ENCODE measurements at regions not wholly inside any gene's neighbourhood (a gene's known extent, or its start where the extent isn't known, plus 50 kb on each side); places are given as distances from the start of the nearest gene placed in this dataset.

DNA sequence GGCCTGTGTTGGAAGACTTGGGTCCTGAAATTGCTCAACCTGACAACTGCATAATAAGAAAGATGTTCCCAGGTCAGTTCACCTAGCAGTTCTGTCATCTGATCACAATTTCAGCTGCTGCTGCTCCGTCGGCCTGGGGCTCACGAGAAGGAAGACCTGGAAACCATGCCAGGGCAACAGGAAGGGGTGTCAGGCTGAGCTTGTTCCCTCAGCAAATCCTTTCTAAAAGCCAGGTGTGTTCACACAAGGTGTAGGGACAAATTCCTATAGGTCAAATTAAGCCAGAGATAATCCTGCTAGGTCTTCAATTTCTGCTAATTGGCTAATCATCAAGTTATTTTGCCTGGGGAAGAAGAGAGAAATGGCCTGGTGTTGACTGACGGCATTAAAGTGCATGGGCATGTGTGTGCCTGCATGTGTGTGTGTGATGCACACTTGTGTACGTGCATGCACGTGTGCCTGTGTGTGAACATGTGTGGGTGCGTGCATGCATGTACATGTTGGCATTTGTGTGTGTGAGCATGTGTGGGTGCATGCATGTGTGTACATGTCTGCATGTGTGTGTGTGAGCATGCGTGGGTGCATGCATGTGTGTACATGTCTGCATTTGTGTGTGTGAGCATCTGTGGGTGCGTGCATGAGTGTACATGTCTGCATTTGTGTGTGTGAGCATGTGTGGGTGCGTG, 178.6 kb downstream of the TMEM18 start:
- no peaks in the 10 kb centered on the region for H3K4me1 ChIP-seq (ENCODE audit: insufficient read depth)
- no peak for DNase-seq (ENCODE audit: extremely low spot score)
- WGBS: 84% methylated on average over 10 of the region's 10 CpGs

DNA sequence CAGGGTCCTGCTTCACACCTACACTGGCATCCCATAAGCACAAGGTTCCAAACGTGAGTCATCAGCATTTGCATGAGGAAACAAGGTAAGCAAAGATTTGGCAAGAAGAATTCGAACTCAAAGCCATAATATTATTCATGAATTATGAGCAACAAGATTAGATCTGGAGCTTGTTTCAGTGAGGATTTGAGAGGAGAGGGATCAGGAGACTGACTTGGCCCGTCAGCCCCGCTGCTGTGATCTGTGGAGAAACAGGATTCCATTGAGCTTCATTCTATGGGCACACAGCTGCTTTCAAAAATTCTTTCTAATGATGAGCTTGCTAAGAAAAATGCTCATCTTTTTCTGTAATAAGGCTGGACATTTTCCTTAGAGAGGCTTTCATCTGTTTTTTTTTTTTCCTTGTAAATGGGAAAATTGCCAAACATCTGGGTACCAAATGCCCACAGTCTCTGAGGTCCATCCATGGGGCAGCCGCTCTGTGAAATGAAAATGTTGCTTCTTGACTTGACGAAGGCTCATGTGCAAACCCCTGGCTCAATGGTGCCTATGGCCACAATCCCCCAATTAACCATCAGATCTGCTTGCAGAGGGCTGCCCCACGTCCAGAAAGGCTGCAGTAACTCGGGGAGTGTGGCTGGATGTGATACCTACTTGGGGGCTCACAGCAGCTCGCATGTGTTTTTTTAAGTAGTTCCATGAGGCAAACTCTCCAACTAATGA, 179.3 kb downstream of the TMEM18 start:
- no peak for DNase-seq (ENCODE audit: extremely low spot score)
- no peak overlapping the region for H3K27ac ChIP-seq (ENCODE audit: low read depth)
- H3K4me1 ChIP-seq (ENCODE audit: insufficient read depth): no peaks in the 10 kb centered on the region
- no peaks in the 10 kb centered on the region for H3K36me3 ChIP-seq (ENCODE audit: insufficient read depth)
- 66% methylated on average over 9 of the region's 9 CpGs for WGBS
- H3K4me3 ChIP-seq (ENCODE audit: low read depth, low read length): no peak overlapping the region

More for the DNA sequence above, 178.6 kb downstream of the TMEM18 start:
- no peak overlapping the region for H3K27ac ChIP-seq (ENCODE audit: low read depth)
- no peaks in the 10 kb centered on the region for H3K36me3 ChIP-seq (ENCODE audit: insufficient read depth)
- H3K4me3 ChIP-seq (ENCODE audit: low read depth, low read length): no peak overlapping the region

DNA sequence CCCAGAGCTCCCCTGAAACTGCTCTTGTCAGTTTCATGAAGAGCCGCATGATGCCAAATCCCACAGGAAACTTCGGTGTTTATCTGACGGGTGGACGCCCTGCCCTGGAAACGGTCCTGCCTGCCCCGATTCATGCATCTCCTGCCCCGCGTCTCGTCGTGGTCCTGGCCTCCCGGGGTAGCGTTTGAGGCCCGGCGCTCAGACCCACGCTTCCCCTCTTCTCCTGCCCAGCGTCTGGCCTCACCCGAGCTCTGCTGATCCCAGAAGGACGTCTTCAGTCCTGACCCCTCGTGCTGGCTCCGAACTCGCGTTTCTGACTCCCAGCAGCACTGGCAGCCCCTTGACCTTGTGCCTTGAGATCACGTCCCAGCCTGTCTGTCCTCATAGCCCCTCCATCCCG, 180.5 kb downstream of the TMEM18 start:
- Histone ChIP-seq H3K4me1 (ENCODE audit: insufficient read depth) (no peaks in the 10 kb centered on the region), H3K36me3 (ENCODE audit: insufficient read depth) (no peaks in the 10 kb centered on the region), H3K4me3 (ENCODE audit: low read depth, low read length) (no peak overlapping the region), H3K27ac (ENCODE audit: low read depth) (no peak overlapping the region)
- DNase-seq (ENCODE audit: extremely low spot score): no peak
- WGBS: 77% methylated on average over 24 of the region's 24 CpGs

DNA sequence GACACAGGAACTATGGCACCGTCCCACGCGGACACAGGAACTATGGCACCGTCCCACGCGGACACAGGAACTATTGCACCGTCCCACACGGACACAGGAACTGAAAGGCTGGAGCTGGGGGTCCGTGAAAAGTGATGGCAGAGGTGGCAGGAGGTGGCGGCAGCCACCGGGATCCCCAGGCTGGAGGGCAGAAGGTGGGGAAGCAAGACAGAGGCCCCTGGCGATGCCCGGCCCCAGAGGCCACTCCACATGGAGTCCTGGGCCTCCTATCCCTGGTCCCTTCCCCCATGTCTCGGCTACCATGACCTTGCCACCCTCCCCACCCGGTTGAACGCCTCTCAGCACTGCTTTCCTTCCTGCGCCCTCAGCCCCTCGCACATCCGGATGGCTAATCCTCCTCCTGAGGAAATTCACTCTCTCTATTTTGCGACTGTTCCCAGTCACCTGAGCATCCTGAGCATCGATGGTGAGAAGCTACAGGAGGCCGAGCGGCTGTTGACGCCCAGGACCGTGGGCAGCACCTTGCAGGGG, 181.4 kb downstream of the TMEM18 start:
- Histone ChIP-seq H3K36me3 (ENCODE audit: insufficient read depth) (no peaks in the 10 kb centered on the region), H3K27ac (ENCODE audit: low read depth) (no peak overlapping the region), H3K4me1 (ENCODE audit: insufficient read depth) (no peaks in the 10 kb centered on the region), H3K4me3 (ENCODE audit: low read depth, low read length) (no peak overlapping the region)
- 87% methylated on average over 25 of the region's 25 CpGs for WGBS
- DNase-seq (ENCODE audit: extremely low spot score): no peak

DNA sequence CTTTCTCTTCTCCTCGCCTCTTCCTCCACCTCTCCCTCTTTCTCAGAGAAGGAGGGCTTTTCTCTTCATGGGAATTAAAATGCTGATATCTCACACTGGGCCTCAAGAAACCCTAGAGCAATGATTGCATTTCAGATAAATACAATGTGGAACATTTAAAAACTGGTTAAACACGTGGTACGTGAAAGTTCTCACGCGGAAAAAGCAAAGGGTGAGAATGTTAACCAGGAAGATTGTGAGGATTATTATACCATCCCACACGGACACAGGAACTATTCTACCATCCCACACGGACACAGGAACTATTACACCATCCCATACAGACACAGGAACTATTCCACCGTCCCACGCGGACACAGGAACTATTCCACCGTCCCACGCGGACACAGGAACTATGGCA, 182.4 kb downstream of the TMEM18 start:
- 85% methylated on average over 13 of the region's 13 CpGs for WGBS
- no peak overlapping the region for H3K27ac ChIP-seq (ENCODE audit: low read depth)
- no peaks in the 10 kb centered on the region for H3K4me1 ChIP-seq (ENCODE audit: insufficient read depth)
- DNase-seq (ENCODE audit: extremely low spot score): no peak
- H3K36me3 ChIP-seq (ENCODE audit: insufficient read depth): no peaks in the 10 kb centered on the region
- no peak overlapping the region for H3K4me3 ChIP-seq (ENCODE audit: low read depth, low read length)

DNA sequence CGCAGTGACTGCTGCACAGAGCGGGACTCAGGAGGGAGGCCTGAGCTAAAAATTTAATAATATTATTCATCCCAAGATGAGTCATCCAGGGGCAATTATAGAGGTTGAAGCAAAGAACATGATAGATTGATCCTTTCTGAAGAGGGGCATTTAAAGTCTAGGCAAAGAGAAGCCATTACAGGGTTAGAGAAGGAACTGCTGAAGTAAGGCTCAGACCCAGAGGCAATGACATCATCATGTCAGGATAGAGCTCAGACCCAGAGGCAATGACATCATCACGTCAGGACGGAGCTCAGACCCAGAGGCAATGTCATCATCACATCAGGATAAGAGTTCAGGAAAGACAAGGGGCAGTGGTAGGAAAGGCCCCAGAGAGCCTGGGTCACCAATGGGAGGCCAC, 184.0 kb downstream of the TMEM18 start:
- DNase-seq (ENCODE audit: extremely low spot score): no peak
- WGBS: 85% methylated on average over 4 of the region's 4 CpGs
- no peaks in the 10 kb centered on the region for H3K36me3 ChIP-seq (ENCODE audit: insufficient read depth)
- H3K27ac ChIP-seq (ENCODE audit: low read depth): no peak overlapping the region
- no peak overlapping the region for H3K4me3 ChIP-seq (ENCODE audit: low read depth, low read length)
- H3K4me1 ChIP-seq (ENCODE audit: insufficient read depth): no peaks in the 10 kb centered on the region

DNA sequence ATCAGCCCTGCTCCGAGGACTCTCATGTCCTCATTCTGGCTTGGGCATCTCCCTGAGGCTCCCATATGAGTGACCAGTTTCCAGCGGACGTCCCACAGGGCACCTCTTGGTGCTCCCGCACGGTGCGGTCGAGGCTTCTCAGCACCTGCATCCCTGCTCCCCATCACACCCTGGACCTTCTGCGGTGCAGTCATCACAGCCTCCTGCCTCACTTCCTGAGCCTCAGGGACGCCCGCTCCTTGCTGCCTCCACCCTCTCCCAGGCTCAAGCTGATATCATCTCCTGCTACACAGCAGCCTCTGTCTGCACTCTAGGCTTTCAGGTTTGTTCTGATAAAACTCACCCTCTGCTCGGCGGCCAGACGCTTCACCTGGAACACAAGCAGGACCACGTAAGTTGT, 185.0 kb downstream of the TMEM18 start:
- no peak for DNase-seq (ENCODE audit: extremely low spot score)
- no peak overlapping the region for H3K4me3 ChIP-seq (ENCODE audit: low read depth, low read length)
- H3K4me1 ChIP-seq (ENCODE audit: insufficient read depth): no peaks in the 10 kb centered on the region
- no peaks in the 10 kb centered on the region for H3K36me3 ChIP-seq (ENCODE audit: insufficient read depth)
- H3K27ac ChIP-seq (ENCODE audit: low read depth): no peak overlapping the region
- WGBS: 81% methylated on average over 14 of the region's 14 CpGs

DNA sequence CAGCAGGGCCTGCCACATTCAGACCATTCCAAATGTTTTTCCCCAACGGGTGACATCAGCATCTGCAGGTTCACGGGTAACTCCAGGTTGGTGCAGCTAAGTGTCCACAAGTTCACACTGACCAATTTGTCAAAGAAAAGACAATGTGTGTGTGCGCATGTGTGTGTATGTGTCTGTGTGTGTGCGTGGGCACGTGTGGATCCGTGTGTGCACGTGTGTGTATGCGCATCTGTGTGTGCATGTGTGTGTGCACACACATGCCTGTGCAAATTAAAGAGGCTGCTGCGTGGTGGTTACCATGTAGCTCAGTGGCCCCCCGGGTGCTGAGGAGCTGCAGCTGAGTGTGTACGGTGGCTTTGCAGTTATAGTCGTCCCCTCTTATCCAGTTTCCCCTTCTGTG, 187.4 kb downstream of the TMEM18 start:
- 88% methylated on average over 12 of the region's 12 CpGs for WGBS
- Histone ChIP-seq H3K36me3 (ENCODE audit: insufficient read depth) (no peaks in the 10 kb centered on the region), H3K27ac (ENCODE audit: low read depth) (no peak overlapping the region), H3K4me1 (ENCODE audit: insufficient read depth) (no peaks in the 10 kb centered on the region), H3K4me3 (ENCODE audit: low read depth, low read length) (no peak overlapping the region)
- DNase-seq (ENCODE audit: extremely low spot score): no peak

DNA sequence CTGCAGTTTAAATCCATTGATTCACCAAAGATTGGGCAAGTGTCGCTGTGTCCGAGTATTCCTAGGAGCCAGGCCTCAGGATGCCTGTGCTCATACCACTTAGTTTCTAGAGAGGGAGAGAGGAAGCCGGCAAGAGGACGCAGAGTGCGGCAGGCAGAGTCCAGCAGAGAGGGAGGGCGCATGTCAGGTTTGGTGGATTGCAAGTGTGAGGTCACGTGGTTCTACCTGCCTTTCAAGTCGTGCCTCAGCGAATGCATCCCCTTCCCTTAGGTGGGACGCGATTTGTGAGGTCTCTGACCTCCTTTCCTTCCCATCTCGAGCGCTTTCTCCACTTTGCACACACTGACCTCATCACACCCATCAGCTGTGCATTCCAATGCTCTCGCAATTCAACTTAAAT, 188.1 kb downstream of the TMEM18 start:
- Histone ChIP-seq H3K27ac (ENCODE audit: low read depth) (no peak overlapping the region), H3K4me1 (ENCODE audit: insufficient read depth) (no peaks in the 10 kb centered on the region), H3K36me3 (ENCODE audit: insufficient read depth) (no peaks in the 10 kb centered on the region), H3K4me3 (ENCODE audit: low read depth, low read length) (no peak overlapping the region)
- DNase-seq (ENCODE audit: extremely low spot score): no peak
- 63% methylated on average over 14 of the region's 14 CpGs for WGBS

DNA sequence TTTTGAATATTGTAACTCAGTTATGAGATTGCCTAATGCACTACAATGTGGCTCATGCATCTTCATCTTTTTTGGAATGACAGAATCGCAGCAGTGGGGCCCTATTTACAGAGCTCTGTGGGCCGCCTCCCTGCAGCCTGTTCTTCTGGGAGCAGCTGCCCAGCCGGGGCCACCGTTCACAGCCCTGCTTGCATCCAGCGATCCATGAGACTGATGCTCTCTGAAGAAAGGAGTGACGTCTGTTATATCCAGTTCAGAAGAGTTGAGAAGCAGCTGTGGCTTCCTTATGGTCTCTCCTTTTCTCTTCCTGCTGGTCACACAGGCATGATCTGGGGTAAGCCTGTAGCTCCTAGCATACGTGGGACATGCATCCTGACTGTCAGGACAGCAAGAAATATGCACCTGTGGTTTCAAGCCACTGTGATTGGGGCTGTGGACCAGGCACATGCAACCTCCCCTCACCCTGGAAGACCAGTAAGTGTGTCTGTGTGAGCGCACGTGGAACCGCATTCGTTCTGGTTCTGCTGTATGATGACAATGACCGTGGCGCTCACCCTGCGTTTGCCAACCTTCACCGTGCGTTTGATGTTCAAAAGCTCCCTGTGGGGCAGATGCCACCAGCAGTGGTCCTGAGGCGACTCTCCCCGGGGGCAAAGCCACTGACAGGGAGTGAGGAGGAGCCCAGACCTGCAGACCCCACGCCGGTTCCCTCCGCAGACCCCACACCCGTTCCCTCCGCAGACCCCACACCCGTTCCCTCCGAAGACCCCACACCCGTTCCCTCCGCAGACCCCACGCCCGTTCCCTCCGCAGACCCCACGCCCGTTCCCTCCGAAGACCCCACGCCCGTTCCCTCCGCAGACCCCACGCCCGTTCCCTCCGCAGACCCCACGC, 189.8 kb downstream of the TMEM18 start:
- Histone ChIP-seq H3K4me1 (ENCODE audit: insufficient read depth) (no peaks in the 10 kb centered on the region), H3K36me3 (ENCODE audit: insufficient read depth) (no peaks in the 10 kb centered on the region), H3K4me3 (ENCODE audit: low read depth, low read length) (no peak overlapping the region), H3K27ac (ENCODE audit: low read depth) (no peak overlapping the region)
- DNase-seq (ENCODE audit: extremely low spot score): no peak
- 88% methylated on average over 31 of the region's 40 CpGs for WGBS

DNA sequence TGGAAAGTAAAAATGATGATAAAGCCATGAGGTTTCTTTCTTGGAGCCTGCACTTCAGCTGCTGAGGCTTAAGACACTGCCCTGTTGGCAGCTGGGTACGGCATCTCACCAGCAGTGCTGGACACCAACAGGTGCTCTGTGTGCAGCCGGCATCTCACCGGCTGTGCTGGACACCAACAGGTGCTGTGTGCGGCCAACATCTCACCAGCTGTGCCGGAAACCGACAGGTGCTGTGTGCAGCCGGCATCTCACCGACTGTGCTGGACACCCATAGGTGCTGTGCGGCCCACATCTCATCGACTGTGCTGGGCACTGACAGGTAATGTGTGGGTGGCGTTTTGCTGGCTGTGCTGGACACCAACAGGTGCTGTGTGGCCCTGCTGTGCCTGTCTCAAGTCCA, 190.8 kb downstream of the TMEM18 start:
- Histone ChIP-seq H3K4me1 (ENCODE audit: insufficient read depth) (no peaks in the 10 kb centered on the region), H3K27ac (ENCODE audit: low read depth) (no peak overlapping the region), H3K36me3 (ENCODE audit: insufficient read depth) (no peaks in the 10 kb centered on the region), H3K4me3 (ENCODE audit: low read depth, low read length) (no peak overlapping the region)
- no peak for DNase-seq (ENCODE audit: extremely low spot score)
- WGBS: 91% methylated on average over 11 of the region's 11 CpGs

DNA sequence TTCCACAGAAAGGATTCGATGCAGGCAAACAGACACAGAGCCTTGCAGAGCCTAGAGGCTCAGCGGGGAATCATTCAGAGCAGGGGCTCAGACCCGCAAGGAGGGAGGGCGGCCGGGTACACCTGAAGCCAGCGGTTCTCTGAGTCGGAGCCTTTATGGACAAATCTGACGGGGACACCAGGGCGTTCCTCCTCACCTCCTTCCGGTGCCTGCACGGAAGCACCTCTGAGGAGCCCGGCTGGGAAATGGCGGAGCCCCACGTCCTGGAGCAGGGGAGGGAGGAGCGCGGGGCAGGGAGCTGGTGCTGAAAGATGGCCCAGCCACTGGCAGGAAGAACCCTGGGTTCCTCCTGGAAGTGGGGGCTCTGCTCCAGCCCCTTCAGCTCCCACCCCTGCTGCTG, 193.5 kb upstream of the ALKAL2 start:
- DNase-seq (ENCODE audit: extremely low spot score): no peak
- 76% methylated on average over 16 of the region's 16 CpGs for WGBS
- no peaks in the 10 kb centered on the region for H3K36me3 ChIP-seq (ENCODE audit: insufficient read depth)
- H3K27ac ChIP-seq (ENCODE audit: low read depth): no peak overlapping the region
- no peaks in the 10 kb centered on the region for H3K4me1 ChIP-seq (ENCODE audit: insufficient read depth)
- H3K4me3 ChIP-seq (ENCODE audit: low read depth, low read length): no peak overlapping the region

DNA sequence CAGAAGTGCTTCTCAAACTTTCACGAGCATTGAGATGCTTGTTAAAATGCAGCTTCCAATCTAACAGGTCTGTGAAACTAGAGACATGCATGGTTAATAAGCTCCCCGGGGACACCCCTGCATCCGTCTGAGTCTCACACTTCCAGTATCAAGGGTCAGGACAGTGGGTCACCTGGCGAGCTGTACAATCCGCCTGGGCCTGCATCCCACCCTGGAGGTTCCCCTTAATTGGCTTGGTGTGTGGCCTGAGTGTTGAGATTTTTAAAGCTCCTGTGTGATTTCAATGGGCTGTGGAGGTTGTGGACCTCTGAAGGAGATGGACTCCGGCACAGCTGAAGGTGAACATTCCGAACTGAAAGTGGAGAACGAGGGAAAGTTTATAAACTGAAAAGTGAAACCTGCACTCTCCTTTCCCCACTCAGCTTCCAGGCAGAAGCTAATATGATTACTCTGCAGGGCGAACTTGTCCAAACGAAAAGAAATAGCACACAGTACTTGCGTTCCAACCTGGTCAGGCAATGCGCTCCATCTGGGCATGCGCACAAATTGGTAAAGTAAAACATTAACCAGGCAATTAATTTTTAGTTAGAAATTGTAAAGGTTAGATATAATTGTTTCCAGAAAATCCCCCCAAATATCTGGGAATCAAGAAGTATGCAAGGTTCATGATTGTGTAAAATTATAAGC, 191.7 kb upstream of the ALKAL2 start:
- H3K27ac ChIP-seq (ENCODE audit: low read depth): no peak overlapping the region
- WGBS: 43% methylated on average over 13 of the region's 13 CpGs

More for the DNA sequence above, 191.7 kb upstream of the ALKAL2 start:
- H3K4me1 ChIP-seq (ENCODE audit: insufficient read depth): no peaks in the 10 kb centered on the region
- no peak overlapping the region for H3K4me3 ChIP-seq (ENCODE audit: low read depth, low read length)
- no peaks in the 10 kb centered on the region for H3K36me3 ChIP-seq (ENCODE audit: insufficient read depth)
- no peak for DNase-seq (ENCODE audit: extremely low spot score)
